SK-N-SH treated with all-trans-retinoic acid at 6 μM for 48 hours (cell line): ENCODE measurements at regions not wholly inside any gene's neighbourhood (a gene's known extent, or its start where the extent isn't known, plus 50 kb on each side); places are given as distances from the start of the nearest gene placed in this dataset.

Experiments
- ARNTL ChIP-seq: fragments of 450-650 bp; formaldehyde crosslinking; IDR thresholded peaks from 2 replicates; pipeline ENCODE4 v1.5.0; 2020; ENCODE audit warnings: low read depth, mild to moderate bottlenecking, moderate library complexity, borderline replicate concordance
- SNAI2 ChIP-seq: fragments of 250-450 bp; sonication (Bioruptor Pico); IDR thresholded peaks from 2 replicates; pipeline ENCODE4 v1.5.0; 2020; ENCODE audit warnings: mild to moderate bottlenecking, moderate library complexity
- ZNF8 ChIP-seq: fragments of 450-650 bp; formaldehyde crosslinking; IDR thresholded peaks from 2 replicates; pipeline ENCODE4 v1.5.0; 2020; ENCODE audit warnings: mild to moderate bottlenecking, moderate library complexity

- TF ChIP-seq SNAI2 (CRISPR knock-in tag) (no peak), ARNTL (no peak), ZNF8 (CRISPR knock-in tag) (no peak)
Measured at GRCh38 chr5:6143523-6143922, 234.8 kb downstream of the MED10 start.
